Spleen (tissue), 7 donors: ENCODE measurements at regions not wholly inside any gene's neighbourhood (a gene's known extent, or its start where the extent isn't known, plus 50 kb on each side); places are given as distances from the start of the nearest gene placed in this dataset.

Experiments used
- POLR2AphosphoS5 ChIP-seq, 3 donors: sonication (generic); formaldehyde crosslinking; IDR thresholded peaks; one replicate each; pipeline ENCODE4 v1.5.1; 2017; ENCODE audit warnings: antibody characterized with exemption in 3 of 3
- TF ChIP-seq, protein P1 (sequence below), 11 experiments: fragments of 200-600 bp in 7 of 11; fragments of 450-650 bp in 4 of 11; sonication (generic) in 4 of 11; IDR thresholded peaks in 8 of 11; conservative IDR thresholded peaks in 3 of 11; 1 replicate in 7 of 11; 2 replicates in 4 of 11; pipeline versions ENCODE4 v1.4.0 to v1.8.0; 2016 to 2021; ENCODE audit warnings: antibody characterized with exemption in 11 of 11, inconsistent platforms in 4 of 11, mild to moderate bottlenecking in 1 of 11
- donor health status: DM: no; HTN: no; CAD: no; lungs with moderate emphysema.
- donor health status: DM: no; HTN: no; CAD: no.
- donor health status: DM: no; HTN: no; CAD: no.

DNA sequence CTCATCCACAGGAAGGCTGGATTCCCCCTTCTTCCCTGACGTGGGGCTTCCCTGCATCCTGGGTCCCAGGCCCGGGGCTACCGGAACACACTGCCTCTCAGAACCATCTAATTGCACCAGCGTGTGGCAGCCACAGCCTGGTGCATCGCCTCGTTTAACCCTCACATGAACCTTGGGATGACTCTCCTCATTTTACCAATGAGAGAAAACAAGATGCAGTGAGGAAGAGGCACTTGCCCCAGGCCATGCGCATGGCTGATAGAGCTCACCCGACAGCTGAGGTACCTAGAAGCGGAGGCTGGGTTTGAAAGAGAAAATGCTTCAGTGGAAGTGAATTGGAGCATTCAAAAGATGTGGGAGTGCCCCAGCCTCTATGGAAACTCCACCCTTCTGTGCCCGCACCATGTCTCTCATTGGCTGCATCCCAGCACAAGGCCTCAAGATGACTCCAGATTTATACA lies 162.3 kb downstream of the KATNIP start:
- TF ChIP-seq, protein P1, sequence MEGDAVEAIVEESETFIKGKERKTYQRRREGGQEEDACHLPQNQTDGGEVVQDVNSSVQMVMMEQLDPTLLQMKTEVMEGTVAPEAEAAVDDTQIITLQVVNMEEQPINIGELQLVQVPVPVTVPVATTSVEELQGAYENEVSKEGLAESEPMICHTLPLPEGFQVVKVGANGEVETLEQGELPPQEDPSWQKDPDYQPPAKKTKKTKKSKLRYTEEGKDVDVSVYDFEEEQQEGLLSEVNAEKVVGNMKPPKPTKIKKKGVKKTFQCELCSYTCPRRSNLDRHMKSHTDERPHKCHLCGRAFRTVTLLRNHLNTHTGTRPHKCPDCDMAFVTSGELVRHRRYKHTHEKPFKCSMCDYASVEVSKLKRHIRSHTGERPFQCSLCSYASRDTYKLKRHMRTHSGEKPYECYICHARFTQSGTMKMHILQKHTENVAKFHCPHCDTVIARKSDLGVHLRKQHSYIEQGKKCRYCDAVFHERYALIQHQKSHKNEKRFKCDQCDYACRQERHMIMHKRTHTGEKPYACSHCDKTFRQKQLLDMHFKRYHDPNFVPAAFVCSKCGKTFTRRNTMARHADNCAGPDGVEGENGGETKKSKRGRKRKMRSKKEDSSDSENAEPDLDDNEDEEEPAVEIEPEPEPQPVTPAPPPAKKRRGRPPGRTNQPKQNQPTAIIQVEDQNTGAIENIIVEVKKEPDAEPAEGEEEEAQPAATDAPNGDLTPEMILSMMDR (IDR thresholded peaks at IDR 0.05 in 8 of 11, conservative IDR thresholded peaks at IDR 0.05 in 3 of 11): no peak
- TF ChIP-seq POLR2AphosphoS5 (IDR thresholded peaks at IDR 0.05): no peak
